ENCODE measurements at regions not wholly inside any gene's neighbourhood (a gene's known extent, or its start where the extent isn't known, plus 50 kb on each side); places are given as distances from the start of the nearest gene placed in this dataset.

DNA sequence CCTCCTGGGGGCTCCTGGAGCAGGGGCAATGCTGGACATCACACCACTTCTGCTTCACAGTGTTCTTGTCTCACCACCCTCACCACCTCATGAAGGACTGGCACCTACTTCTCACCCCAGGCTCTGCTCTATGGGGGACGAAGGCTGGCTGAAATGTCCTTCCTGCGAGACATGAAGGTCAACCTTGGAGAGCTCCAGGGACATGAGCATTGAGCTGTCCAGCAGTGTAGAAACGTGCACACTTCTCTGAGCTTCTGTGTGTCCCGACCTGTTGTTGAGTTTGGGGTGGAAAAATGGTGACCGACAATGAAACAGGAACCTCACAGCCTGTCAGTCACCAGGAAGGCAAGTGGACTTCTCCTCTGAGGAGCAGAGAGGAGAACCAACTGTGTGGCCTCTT lies 68.6 kb upstream of the ADAMTS16 start:
- TF ChIP-seq GATA2 (IDR thresholded peaks at IDR 0.05; ENCODE audit: low read depth, low read length) (no peak), GATA3 (IDR thresholded peaks at IDR 0.05; ENCODE audit: low read depth, low read length) (no peak)
